HepG2 (cell line): ENCODE measurements at regions not wholly inside any gene's neighbourhood (a gene's known extent, or its start where the extent isn't known, plus 50 kb on each side); places are given as distances from the start of the nearest gene placed in this dataset.

ENCODE experiments used
- ATAC-seq: fragments of 200-7000 bp; cut with Tn5 transposase; 3 replicates; pipeline ENCODE4 v1.9.1; 2020; ENCODE audit warnings: mild to moderate bottlenecking, moderate library complexity
- BruUV-seq: library from RNA; stranded (reverse); fragments of 400-500 nt; replicated peaks from 2 replicates; lab custom pipeline; 2021; lab: Mats Ljungman, UMichigan
- CTCF ChIA-PET: fragments of 300-600 bp; formaldehyde crosslinking; extraction: SDS; loops from one replicate; lab custom pipeline; 2021; ENCODE audit warnings: low total read pairs, inconsistent platforms, low intra/inter-chr PET ratio; lab: Yijun Ruan, JAX
- POLR2A ChIA-PET: fragments of 350-600 bp; sonication (Branson Sonifier 250); formaldehyde crosslinking; loops from one replicate; lab custom pipeline; 2020; ENCODE audit warnings: antibody characterized with exemption, inconsistent platforms; lab: Yijun Ruan, JAX
- DNase-seq: peaks from one replicate; pipeline ENCODE4 v3.0.0-alpha.2; 2015; ENCODE audit warnings: low spot score
- FAIRE-seq: peaks from 3 replicates; lab custom pipeline; 2011; peaks lifted over from hg19 to GRCh38; lab: Jason Lieb, UNC
- H2AFZ ChIP-seq: one replicate; pipeline ENCODE4 v1.6.1; 2011; ENCODE audit warnings: low read length, inconsistent platforms
- H3K27ac ChIP-seq: fragments of 300-600 bp; 3 replicates; pipeline ENCODE4 v1.8.0; 2011; ENCODE audit warnings: mixed run types, mild to moderate bottlenecking, mixed read lengths, low read length, inconsistent platforms; ENCODE audit not compliant: insufficient read depth; ENCODE audit errors: extremely low read length
- H3K27me3 ChIP-seq, 2 experiments: fragments of 200-600 bp in 1 of 2; 2 replicates in 1 of 2; 3 replicates in 1 of 2; pipeline versions ENCODE4 v1.6.0 to v1.8.0; 2011; ENCODE audit warnings: low read length in 2 of 2, mild to moderate bottlenecking in 2 of 2, moderate library complexity in 2 of 2, inconsistent platforms in 1 of 2; ENCODE audit not compliant: insufficient read depth in 2 of 2, control insufficient read depth in 1 of 2
- H3K36me3 ChIP-seq, 2 experiments: fragments of 200-600 bp in 1 of 2; replicated peaks in 1 of 2; 2 replicates in 1 of 2; 3 replicates in 1 of 2; pipeline versions ENCODE4 v1.5.1 to v1.8.0; 2011; ENCODE audit warnings: low read length in 2 of 2, inconsistent platforms in 1 of 2; ENCODE audit not compliant: insufficient read depth in 2 of 2, control insufficient read depth in 1 of 2
- H3K4me1 ChIP-seq: 2 replicates; pipeline ENCODE4 v1.5.1; 2012; ENCODE audit warnings: low read length, inconsistent platforms; ENCODE audit not compliant: insufficient read depth
- H3K4me2 ChIP-seq: 2 replicates; pipeline ENCODE4 v1.6.0; 2011; ENCODE audit warnings: low read depth, low read length, inconsistent platforms
- H3K4me3 ChIP-seq, 3 experiments: fragments of 200-600 bp in 1 of 3; sonication (generic), shearing (Covaris generic) in 1 of 3; replicated peaks in 1 of 3; 2 replicates each; pipeline ENCODE4 v1.5.1; 2011 to 2016; ENCODE audit warnings: low read length in 3 of 3, inconsistent platforms in 2 of 3, low read depth in 2 of 3, mild to moderate bottlenecking in 2 of 3, control low read depth in 1 of 3, mixed read lengths in 1 of 3; ENCODE audit not compliant: insufficient read depth in 1 of 3
- H3K79me2 ChIP-seq: one replicate; pipeline ENCODE4 v1.6.1; 2011; ENCODE audit warnings: low read length, inconsistent platforms; ENCODE audit not compliant: insufficient read depth
- H3K9ac ChIP-seq: 2 replicates; pipeline ENCODE4 v1.6.0; 2011; ENCODE audit warnings: mild to moderate bottlenecking, low read depth, low read length, inconsistent platforms; ENCODE audit not compliant: insufficient read depth
- H3K9me3 ChIP-seq: 2 replicates; pipeline ENCODE4 v1.5.1; 2012; ENCODE audit warnings: mild to moderate bottlenecking, low read length
- H4K20me1 ChIP-seq: 2 replicates; pipeline ENCODE4 v1.6.0; 2011; ENCODE audit warnings: inconsistent platforms, mild to moderate bottlenecking, low read length, moderate library complexity; ENCODE audit not compliant: insufficient read depth
- CBFB ChIP-seq: sonication (generic); formaldehyde crosslinking; IDR thresholded peaks from 2 replicates; pipeline ENCODE4 v1.4.0; 2020; ENCODE audit warnings: missing genetic modification reagents
- GPN1 ChIP-seq: sonication (generic); formaldehyde crosslinking; IDR thresholded peaks from 2 replicates; pipeline ENCODE4 v1.5.1; 2020; ENCODE audit warnings: missing genetic modification reagents, borderline replicate concordance
- KDM6A ChIP-seq: IDR thresholded peaks from 2 replicates; pipeline ENCODE4 v1.6.1; 2016; ENCODE audit warnings: low read depth
- NAIF1 ChIP-seq: sonication (generic); formaldehyde crosslinking; IDR thresholded peaks from 2 replicates; pipeline ENCODE4 v1.5.0; 2020; ENCODE audit warnings: mild to moderate bottlenecking, missing genetic modification reagents, borderline replicate concordance
- PAX8 ChIP-seq: sonication (generic); formaldehyde crosslinking; IDR thresholded peaks from 2 replicates; pipeline ENCODE4 v1.8.0; 2022; ENCODE audit warnings: mild to moderate bottlenecking, missing genetic modification reagents, borderline replicate concordance
- PHF21A ChIP-seq: sonication (generic); formaldehyde crosslinking; IDR thresholded peaks from 2 replicates; pipeline ENCODE4 v1.5.0; 2020; ENCODE audit warnings: mild to moderate bottlenecking, missing genetic modification reagents
- ZBED4 ChIP-seq: sonication (generic); formaldehyde crosslinking; IDR thresholded peaks from 2 replicates; pipeline ENCODE4 v1.4.0; 2020; ENCODE audit warnings: missing genetic modification reagents, borderline replicate concordance
- ZFX ChIP-seq: sonication (generic); formaldehyde crosslinking; IDR thresholded peaks from 2 replicates; pipeline ENCODE4 v1.4.0; 2020; ENCODE audit warnings: mild to moderate bottlenecking, low read depth, missing genetic modification reagents, moderate library complexity
- ZNF124 ChIP-seq: sonication (generic); formaldehyde crosslinking; IDR thresholded peaks from 2 replicates; pipeline ENCODE4 v1.4.0; 2020; ENCODE audit warnings: missing genetic modification reagents
- ZNF143 ChIP-seq: sonication (generic); formaldehyde crosslinking; IDR thresholded peaks from 2 replicates; pipeline ENCODE4 v1.4.0; 2020; ENCODE audit warnings: missing genetic modification reagents
- ZNF251 ChIP-seq: sonication (generic); formaldehyde crosslinking; IDR thresholded peaks from 2 replicates; pipeline ENCODE4 v1.9.0; 2021; ENCODE audit warnings: mild to moderate bottlenecking, missing genetic modification reagents
- ZNF331 ChIP-seq: sonication (generic); formaldehyde crosslinking; IDR thresholded peaks from 2 replicates; pipeline ENCODE4 v1.4.0; 2020; ENCODE audit warnings: missing genetic modification reagents
- ZNF484 ChIP-seq: sonication (generic); formaldehyde crosslinking; IDR thresholded peaks from 2 replicates; pipeline ENCODE4 v1.5.1; 2020; ENCODE audit warnings: mild to moderate bottlenecking, low read depth, missing genetic modification reagents, borderline replicate concordance
- WGBS: methylation state at CpG from one replicate; pipeline ENCODE4 v1.1.6; 2017; ENCODE audit warnings: low lambda C conversion rate; 5-methylcytosine and 5-hydroxymethylcytosine counted together
- in situ Hi-C: cut with HindIII; loops from 2 replicates; pipeline ENCODE4 v1.10.0; 2017; ENCODE audit warnings: low pct_unique_long_range_greater_than_20kb; ENCODE audit not compliant: extremely low pct_ligation_motif_present
- intact Hi-C: fragments of 100-400 bp; cut with micrococcal nuclease; formaldehyde crosslinking; loops from one replicate; pipeline ENCODE4 v1.10.0; 2022; ENCODE audit not compliant: unreplicated experiment
- TF ChIP-seq, protein P1 (sequence below): sonication (generic); formaldehyde crosslinking; IDR thresholded peaks from 2 replicates; pipeline ENCODE4 v1.4.0; 2020; ENCODE audit warnings: missing genetic modification reagents, mild to moderate bottlenecking, borderline replicate concordance
- TF ChIP-seq, protein P2 (sequence below): sonication (generic); formaldehyde crosslinking; IDR thresholded peaks from 2 replicates; pipeline ENCODE4 v1.8.1; 2023; ENCODE audit warnings: missing genetic modification reagents, inconsistent platforms, borderline replicate concordance

- Histone ChIP-seq H3K9me3 (no peaks in the 10 kb centered on the region), H3K36me3 (no peaks in the 10 kb centered on the region), H3K4me3 (peak overlapping the region in 1 of 3 experiments; percentile 33; a peak in 3 of 6 replicates), H3K27me3 (no peaks in the 10 kb centered on the region), H3K27ac (peak overlapping the region; percentile 55), H3K4me2 (peak overlapping the region; percentile 55), H3K9ac (no peak overlapping the region), H4K20me1 (no peaks in the 10 kb centered on the region), H3K79me2 (no peaks in the 10 kb centered on the region), H3K4me1 (peaks cover 77% of the 10 kb centered on the region), H2AFZ (no peak overlapping the region)
- ChIA-PET CTCF (no interaction called here), POLR2A (no interaction called here)
- intact Hi-C loops: loop anchor here (1.0 to 10.0 kb wide), 4 partner anchors 8 to 419 kb away; no protein-coding TSS in a partner anchor
- FAIRE-seq: no peak
- ATAC-seq: peak; percentile 85
- no TSS peak for BruUV-seq
- in situ Hi-C loops: no loop called here
- WGBS: 0% methylated on average over 2 of the region's 2 CpGs
- DNase-seq: peak; percentile 95
- TF ChIP-seq ZNF251 (CRISPR knock-in tag) (no peak), KDM6A (CRISPR knock-in tag) (peak; percentile 62), PHF21A (CRISPR knock-in tag) (0 out of 2 replicates have a peak, but pooled peaks have one; percentile 32), ZNF143 (no peak), ZNF484 (CRISPR knock-in tag) (no peak), PAX8 (CRISPR knock-in tag) (no peak), ZFX (CRISPR knock-in tag) (no peak), ZNF331 (CRISPR knock-in tag) (0 out of 2 replicates have a peak, but pooled peaks have one; percentile 42), CBFB (CRISPR knock-in tag) (peak; percentile 95), NAIF1 (CRISPR knock-in tag) (no peak), GPN1 (no peak), ZBED4 (CRISPR knock-in tag) (no peak), ZNF124 (CRISPR knock-in tag) (no peak)
- TF ChIP-seq, protein P1, sequence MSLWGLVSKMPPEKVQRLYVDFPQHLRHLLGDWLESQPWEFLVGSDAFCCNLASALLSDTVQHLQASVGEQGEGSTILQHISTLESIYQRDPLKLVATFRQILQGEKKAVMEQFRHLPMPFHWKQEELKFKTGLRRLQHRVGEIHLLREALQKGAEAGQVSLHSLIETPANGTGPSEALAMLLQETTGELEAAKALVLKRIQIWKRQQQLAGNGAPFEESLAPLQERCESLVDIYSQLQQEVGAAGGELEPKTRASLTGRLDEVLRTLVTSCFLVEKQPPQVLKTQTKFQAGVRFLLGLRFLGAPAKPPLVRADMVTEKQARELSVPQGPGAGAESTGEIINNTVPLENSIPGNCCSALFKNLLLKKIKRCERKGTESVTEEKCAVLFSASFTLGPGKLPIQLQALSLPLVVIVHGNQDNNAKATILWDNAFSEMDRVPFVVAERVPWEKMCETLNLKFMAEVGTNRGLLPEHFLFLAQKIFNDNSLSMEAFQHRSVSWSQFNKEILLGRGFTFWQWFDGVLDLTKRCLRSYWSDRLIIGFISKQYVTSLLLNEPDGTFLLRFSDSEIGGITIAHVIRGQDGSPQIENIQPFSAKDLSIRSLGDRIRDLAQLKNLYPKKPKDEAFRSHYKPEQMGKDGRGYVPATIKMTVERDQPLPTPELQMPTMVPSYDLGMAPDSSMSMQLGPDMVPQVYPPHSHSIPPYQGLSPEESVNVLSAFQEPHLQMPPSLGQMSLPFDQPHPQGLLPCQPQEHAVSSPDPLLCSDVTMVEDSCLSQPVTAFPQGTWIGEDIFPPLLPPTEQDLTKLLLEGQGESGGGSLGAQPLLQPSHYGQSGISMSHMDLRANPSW: no peak
- TF ChIP-seq, protein P2, sequence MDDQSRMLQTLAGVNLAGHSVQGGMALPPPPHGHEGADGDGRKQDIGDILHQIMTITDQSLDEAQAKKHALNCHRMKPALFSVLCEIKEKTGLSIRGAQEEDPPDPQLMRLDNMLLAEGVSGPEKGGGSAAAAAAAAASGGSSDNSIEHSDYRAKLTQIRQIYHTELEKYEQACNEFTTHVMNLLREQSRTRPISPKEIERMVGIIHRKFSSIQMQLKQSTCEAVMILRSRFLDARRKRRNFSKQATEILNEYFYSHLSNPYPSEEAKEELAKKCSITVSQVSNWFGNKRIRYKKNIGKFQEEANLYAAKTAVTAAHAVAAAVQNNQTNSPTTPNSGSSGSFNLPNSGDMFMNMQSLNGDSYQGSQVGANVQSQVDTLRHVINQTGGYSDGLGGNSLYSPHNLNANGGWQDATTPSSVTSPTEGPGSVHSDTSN: no peak
Observed at GRCh38 chr2:210963386-210963785, 407.0 kb downstream of the CPS1 start.
